ENCODE measurements at regions not wholly inside any gene's neighbourhood (a gene's known extent, or its start where the extent isn't known, plus 50 kb on each side); places are given as distances from the start of the nearest gene placed in this dataset.

DNA sequence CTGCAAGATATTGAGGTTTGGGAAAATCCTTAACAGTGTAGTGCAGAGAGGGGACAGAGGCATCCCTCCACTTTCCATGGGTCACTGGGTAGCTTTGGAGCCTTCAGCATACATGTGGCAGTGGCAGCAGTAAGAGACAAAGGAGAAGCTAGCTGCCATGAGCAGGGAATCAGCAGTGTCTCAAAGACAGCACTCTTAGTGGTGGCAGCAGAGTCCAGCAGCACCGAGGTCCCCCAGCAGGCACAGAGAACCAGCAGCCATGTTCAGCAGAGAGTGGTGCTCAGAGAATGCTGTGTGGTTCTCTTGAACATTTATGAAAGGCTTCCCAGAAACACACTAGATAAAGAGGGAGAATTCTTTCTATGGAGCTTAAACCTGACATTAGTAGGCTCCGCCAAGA, 308.5 kb downstream of the CENPC start:
- H3K4me1 ChIP-seq (ENCODE audit: control insufficient read depth, extremely low read depth, insufficient read depth, low read length) = no peaks in the 10 kb centered on the region
- ChIA-PET POLR2A (no interaction called here), CTCF (no interaction called here)
- dilution Hi-C loops (cut with MboI; ENCODE audit: extremely low pct_ligation_motif_present, low sequenced_read_pairs) = no loop called here
- H3K9me1 ChIP-seq (replicated peaks; ENCODE audit: control insufficient read depth, extremely low read depth, insufficient read depth, low read length) = no peaks in the 10 kb centered on the region
- H3K4me3 ChIP-seq (replicated peaks in 1 of 3; ENCODE audit: insufficient read depth in 1 of 3, low read depth in 1 of 3, low read length in 3 of 3) = no peak overlapping the region
- no peak for TF ChIP-seq GATA2 (IDR thresholded peaks at IDR 0.05; ENCODE audit: insufficient read depth, insufficient read length, low read depth, low read length)
- TF ChIP-seq MYC (IDR thresholded peaks at IDR 0.05; ENCODE audit: low read depth, low read length) = no peak
- no peak for TF ChIP-seq POLR2AphosphoS5 (IDR thresholded peaks at IDR 0.05; ENCODE audit: insufficient read depth, low read depth, low read length)
- no peak for TF ChIP-seq CTCF (IDR thresholded peaks at IDR 0.05; ENCODE audit: extremely low read depth in 1 of 2, insufficient read depth in 1 of 2, low read depth in 1 of 2, low read length in 2 of 2)
- no peak for TF ChIP-seq POLR2A (IDR thresholded peaks at IDR 0.05; ENCODE audit: low read depth, low read length)
- no peak for TF ChIP-seq JUN (IDR thresholded peaks at IDR 0.05; ENCODE audit: borderline replicate concordance, insufficient read depth, insufficient read length, low read depth)
- no peak for TF ChIP-seq EZH2 (IDR thresholded peaks at IDR 0.05; ENCODE audit: borderline replicate concordance, low read depth, low read length, severe bottlenecking)
- TF ChIP-seq, protein P1, sequence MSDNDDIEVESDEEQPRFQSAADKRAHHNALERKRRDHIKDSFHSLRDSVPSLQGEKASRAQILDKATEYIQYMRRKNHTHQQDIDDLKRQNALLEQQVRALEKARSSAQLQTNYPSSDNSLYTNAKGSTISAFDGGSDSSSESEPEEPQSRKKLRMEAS (IDR thresholded peaks at IDR 0.05; ENCODE audit: insufficient read depth, insufficient read length) = no peak
- no peak for TF ChIP-seq FOS (IDR thresholded peaks at IDR 0.05; ENCODE audit: borderline replicate concordance, insufficient read depth, low read length)
- no peaks in the 10 kb centered on the region for H3K36me3 ChIP-seq (ENCODE audit: control insufficient read depth in 2 of 2, extremely low read depth in 1 of 2, insufficient read depth in 2 of 2, low read length in 2 of 2)
- no peak overlapping the region for H3K27ac ChIP-seq (ENCODE audit: insufficient read depth, low read depth, low read length)
- H3K9ac ChIP-seq (replicated peaks; ENCODE audit: extremely low read depth, insufficient read depth, low read length) = no peak overlapping the region
- H2AFZ ChIP-seq (ENCODE audit: low read depth, low read length) = no peak overlapping the region
- no peaks in the 10 kb centered on the region for H3K79me2 ChIP-seq (ENCODE audit: control insufficient read depth, insufficient read depth, low read length)
- FAIRE-seq = no peak
- no peaks in the 10 kb centered on the region for H3K9me3 ChIP-seq (replicated peaks; ENCODE audit: control insufficient read depth, insufficient read depth, low read length)
- intact Hi-C loops (cut with micrococcal nuclease) = no loop called here
- H3K4me2 ChIP-seq (ENCODE audit: insufficient read depth, low read length) = no peak overlapping the region
- no TSS peak for BruUV-seq (replicated peaks)
- no peaks in the 10 kb centered on the region for H3K27me3 ChIP-seq (ENCODE audit: control insufficient read depth in 2 of 2, insufficient read depth in 2 of 2, low read length in 2 of 2)
- no peaks in the 10 kb centered on the region for H4K20me1 ChIP-seq (replicated peaks; ENCODE audit: control insufficient read depth, extremely low read depth, insufficient read depth, low read length)
- DNase-seq (ENCODE audit: low read depth, low spot score) = no peak

All from endothelial cell of umbilical vein (primary cell).